Mesenchymal stem cell (in vitro differentiated cells and primary cell): ENCODE measurements at regions not wholly inside any gene's neighbourhood (a gene's known extent, or its start where the extent isn't known, plus 50 kb on each side); places are given as distances from the start of the nearest gene placed in this dataset.

ENCODE experiments used
- DNase-seq: peaks from one replicate; pipeline ENCODE4 v3.0.0-alpha.2; 2013
- H2AFZ ChIP-seq: one replicate; pipeline ENCODE4 v1.6.1; 2013; ENCODE audit warnings: low read depth, mild to moderate bottlenecking, control low read depth, inconsistent platforms, low read length, moderate library complexity
- H2AK5ac ChIP-seq: 2 replicates; pipeline ENCODE4 v1.6.1; 2013; ENCODE audit warnings: low read length, moderate library complexity, mild to moderate bottlenecking, inconsistent platforms; ENCODE audit not compliant: severe bottlenecking
- H2BK120ac ChIP-seq: one replicate; pipeline ENCODE4 v1.6.1; 2013; ENCODE audit warnings: low read depth, mild to moderate bottlenecking, inconsistent platforms, low read length, moderate library complexity
- H2BK12ac ChIP-seq, 2 experiments: one replicate each; pipeline ENCODE4 v1.6.1; 2013; ENCODE audit warnings: inconsistent platforms in 2 of 2, low read length in 2 of 2, mild to moderate bottlenecking in 2 of 2, moderate library complexity in 2 of 2, control low read depth in 1 of 2
- H2BK15ac ChIP-seq: one replicate; pipeline ENCODE4 v1.6.1; 2013; ENCODE audit warnings: mild to moderate bottlenecking, low read depth, inconsistent platforms; ENCODE audit not compliant: poor library complexity, severe bottlenecking
- H2BK5ac ChIP-seq: 2 replicates; pipeline ENCODE4 v1.6.1; 2013; ENCODE audit warnings: low read depth, mild to moderate bottlenecking, low read length, control low read depth, inconsistent platforms; ENCODE audit not compliant: poor library complexity, severe bottlenecking
- H3K14ac ChIP-seq, 2 experiments: one replicate each; pipeline ENCODE4 v1.6.1; 2013; ENCODE audit warnings: inconsistent platforms in 2 of 2, low read length in 2 of 2, control low read depth in 1 of 2, mild to moderate bottlenecking in 1 of 2, moderate library complexity in 1 of 2
- H3K18ac ChIP-seq, 2 experiments: one replicate each; pipeline ENCODE4 v1.6.1; 2013; ENCODE audit warnings: inconsistent platforms in 2 of 2, low read length in 2 of 2, control low read depth in 1 of 2, low read depth in 1 of 2, mild to moderate bottlenecking in 1 of 2
- H3K23ac ChIP-seq, 2 experiments: one replicate each; pipeline ENCODE4 v1.6.1; 2013; ENCODE audit warnings: inconsistent platforms in 2 of 2, low read length in 2 of 2, mild to moderate bottlenecking in 2 of 2, moderate library complexity in 2 of 2, control low read depth in 1 of 2
- H3K27ac ChIP-seq: 2 replicates; pipeline ENCODE4 v1.5.1; 2013; ENCODE audit warnings: mild to moderate bottlenecking, moderate library complexity, low read length, control low read depth, inconsistent platforms; ENCODE audit not compliant: poor library complexity, severe bottlenecking
- H3K27me3 ChIP-seq, 2 experiments: 2 replicates each; pipeline versions ENCODE4 v1.6.1 to v1.7.0; 2013; ENCODE audit warnings: low read length in 2 of 2, mild to moderate bottlenecking in 2 of 2, moderate library complexity in 2 of 2, control low read depth in 1 of 2, inconsistent platforms in 1 of 2; ENCODE audit not compliant: control insufficient read depth in 1 of 2, insufficient read depth in 1 of 2
- H3K36me3 ChIP-seq, 2 experiments: 2 replicates each; pipeline versions ENCODE4 v1.6.1 to v1.7.0; 2013; ENCODE audit warnings: low read length in 2 of 2, control low read depth in 1 of 2, inconsistent platforms in 1 of 2, low read depth in 1 of 2, mild to moderate bottlenecking in 1 of 2; ENCODE audit not compliant: insufficient read depth in 2 of 2, control insufficient read depth in 1 of 2
- H3K4ac ChIP-seq, 2 experiments: one replicate each; pipeline ENCODE4 v1.6.1; 2013; ENCODE audit warnings: inconsistent platforms in 2 of 2, low read length in 2 of 2, mild to moderate bottlenecking in 2 of 2, moderate library complexity in 2 of 2, control low read depth in 1 of 2, low read depth in 1 of 2
- H3K4me1 ChIP-seq: 2 replicates; pipeline ENCODE4 v1.6.1; 2013; ENCODE audit warnings: low read depth, low read length, control low read depth; ENCODE audit not compliant: control insufficient read depth, insufficient read depth
- H3K4me2 ChIP-seq: 2 replicates; pipeline ENCODE4 v1.6.1; 2013; ENCODE audit warnings: low read length, mild to moderate bottlenecking, inconsistent platforms; ENCODE audit not compliant: poor library complexity, severe bottlenecking
- H3K4me3 ChIP-seq, 2 experiments: 2 replicates each; pipeline versions ENCODE4 v1.5.1 to v1.7.0; 2013; ENCODE audit warnings: low read length in 2 of 2, mild to moderate bottlenecking in 2 of 2, control low read depth in 1 of 2, low read depth in 1 of 2; ENCODE audit not compliant: insufficient read depth in 1 of 2
- H3K79me1 ChIP-seq: replicated peaks from 2 replicates; pipeline ENCODE4 v1.6.1; 2013; ENCODE audit warnings: mild to moderate bottlenecking, control low read depth, low read length, inconsistent platforms; ENCODE audit not compliant: poor library complexity, severe bottlenecking
- H3K9ac ChIP-seq: 2 replicates; pipeline ENCODE4 v1.7.0; 2013; ENCODE audit warnings: mild to moderate bottlenecking, low read length, moderate library complexity
- H3K9me3 ChIP-seq: 2 replicates; pipeline ENCODE4 v1.7.0; 2013; ENCODE audit warnings: mild to moderate bottlenecking, low read length; ENCODE audit not compliant: control insufficient read depth
- H4K8ac ChIP-seq: one replicate; pipeline ENCODE4 v1.6.1; 2013; ENCODE audit warnings: inconsistent platforms, mild to moderate bottlenecking, low read length, moderate library complexity
- H4K91ac ChIP-seq: one replicate; pipeline ENCODE4 v1.6.1; 2013; ENCODE audit warnings: mild to moderate bottlenecking, low read length, inconsistent platforms
- WGBS: methylation state at CpG from one replicate; pipeline ENCODE4 v1.1.7; 2013; ENCODE audit warnings: mixed read lengths; 5-methylcytosine and 5-hydroxymethylcytosine counted together

GRCh38 chr1:73898540-73898939 is 299.4 kb downstream of the LRRIQ3 start:
- no peak overlapping the region for H3K27ac ChIP-seq
- no peaks in the 10 kb centered on the region for H3K36me3 ChIP-seq
- no peak for DNase-seq
- H3K23ac ChIP-seq: no peak overlapping the region
- H3K4me3 ChIP-seq: no peak overlapping the region
- no peak overlapping the region for H3K14ac ChIP-seq
- H4K91ac ChIP-seq: no peak overlapping the region
- H4K8ac ChIP-seq: no peak overlapping the region
- no peak overlapping the region for H3K4ac ChIP-seq
- no peak overlapping the region for H2BK5ac ChIP-seq
- WGBS: 88% methylated on average over 3 of the region's 3 CpGs
- no peaks in the 10 kb centered on the region for H3K27me3 ChIP-seq
- no peaks in the 10 kb centered on the region for H3K79me1 ChIP-seq
- no peak overlapping the region for H3K9ac ChIP-seq
- H3K9me3 ChIP-seq: no peaks in the 10 kb centered on the region
- H2BK15ac ChIP-seq: no peak overlapping the region
- no peak overlapping the region for H2BK120ac ChIP-seq
- no peaks in the 10 kb centered on the region for H3K4me1 ChIP-seq
- H3K18ac ChIP-seq: no peak overlapping the region
- H2AK5ac ChIP-seq: no peak overlapping the region
- H2AFZ ChIP-seq: no peak overlapping the region
- H2BK12ac ChIP-seq: no peak overlapping the region
- H3K4me2 ChIP-seq: no peak overlapping the region

GRCh38 chr1:73887412-73887811 is 310.6 kb downstream of the LRRIQ3 start:
- Histone ChIP-seq H3K4me2 (no peak overlapping the region), H4K91ac (no peak overlapping the region), H2AK5ac (no peak overlapping the region), H3K4me1 (no peaks in the 10 kb centered on the region), H2BK5ac (no peak overlapping the region), H3K27ac (no peak overlapping the region), H3K9me3 (no peaks in the 10 kb centered on the region), H3K4me3 (no peak overlapping the region), H3K18ac (no peak overlapping the region), H2BK12ac (no peak overlapping the region), H2BK15ac (no peak overlapping the region), H3K23ac (no peak overlapping the region), H2BK120ac (no peak overlapping the region), H3K14ac (no peak overlapping the region), H3K36me3 (no peaks in the 10 kb centered on the region), H3K4ac (no peak overlapping the region), H3K79me1 (no peaks in the 10 kb centered on the region), H3K27me3 (no peaks in the 10 kb centered on the region), H4K8ac (no peak overlapping the region), H2AFZ (no peak overlapping the region), H3K9ac (no peak overlapping the region)
- 86% methylated on average over 3 of the region's 3 CpGs for WGBS
- DNase-seq: no peak

GRCh38 chr1:73886716-73887115 is 311.3 kb downstream of the LRRIQ3 start:
- Histone ChIP-seq H3K27ac (no peak overlapping the region), H4K91ac (no peak overlapping the region), H2BK120ac (no peak overlapping the region), H3K18ac (no peak overlapping the region), H3K14ac (no peak overlapping the region), H2BK5ac (no peak overlapping the region), H2BK12ac (no peak overlapping the region), H2AK5ac (no peak overlapping the region), H3K79me1 (no peaks in the 10 kb centered on the region), H3K27me3 (no peaks in the 10 kb centered on the region), H4K8ac (no peak overlapping the region), H2BK15ac (no peak overlapping the region), H3K23ac (no peak overlapping the region), H3K4me1 (no peaks in the 10 kb centered on the region), H3K36me3 (no peaks in the 10 kb centered on the region), H3K4me2 (no peak overlapping the region), H3K9me3 (no peaks in the 10 kb centered on the region), H3K4ac (no peak overlapping the region), H3K4me3 (no peak overlapping the region), H3K9ac (no peak overlapping the region), H2AFZ (no peak overlapping the region)
- no peak for DNase-seq
- WGBS: 96% methylated on average over 2 of the region's 2 CpGs

- H3K4me3 ChIP-seq: no peak overlapping the region
- H3K4ac ChIP-seq: no peak overlapping the region
- no peak overlapping the region for H4K8ac ChIP-seq
- H3K27ac ChIP-seq: no peak overlapping the region
- no peak overlapping the region for H2AK5ac ChIP-seq
- H2BK15ac ChIP-seq: no peak overlapping the region
- H3K23ac ChIP-seq: no peak overlapping the region
- no peaks in the 10 kb centered on the region for H3K4me1 ChIP-seq
- no peak overlapping the region for H3K14ac ChIP-seq
- H2AFZ ChIP-seq: no peak overlapping the region
- no peak overlapping the region for H3K18ac ChIP-seq
- H2BK120ac ChIP-seq: no peak overlapping the region
- no peaks in the 10 kb centered on the region for H3K36me3 ChIP-seq
- H3K4me2 ChIP-seq: no peak overlapping the region
- H3K79me1 ChIP-seq: no peaks in the 10 kb centered on the region
- no peak overlapping the region for H2BK5ac ChIP-seq
- DNase-seq: no peak
- no peak overlapping the region for H2BK12ac ChIP-seq
- no peak overlapping the region for H3K9ac ChIP-seq
- WGBS: 62% methylated on average over 1 of the region's 1 CpG
- no peaks in the 10 kb centered on the region for H3K27me3 ChIP-seq
- H3K9me3 ChIP-seq: peaks cover 3% of the 10 kb centered on the region
- H4K91ac ChIP-seq: no peak overlapping the region
Measured at GRCh38 chr1:73874806-73875205, 323.2 kb downstream of the LRRIQ3 start.
